NCI-H1417 treated with DMSO at 0.1 percent for 48 hours (cell line): ENCODE measurements at regions not wholly inside any gene's neighbourhood (a gene's known extent, or its start where the extent isn't known, plus 50 kb on each side); places are given as distances from the start of the nearest gene placed in this dataset.

Experiments
- DNase-seq: peaks from one replicate; lab custom pipeline; 2025; lab: John Stamatoyannopoulos, UW

GRCh38 chr5:89729623-89730301 lies 679.8 kb downstream of the CETN3 start:
- no peak for DNase-seq

GRCh38 chr5:89728750-89729149 lies 680.8 kb downstream of the CETN3 start:
- DNase-seq = no peak

- DNase-seq = no peak
These were observed 681.4 kb downstream of the CETN3 start for GRCh38 chr5:89728134-89728533.

- DNase-seq = no peak
These were observed 685.0 kb downstream of the CETN3 start for GRCh38 chr5:89724379-89725095.

- DNase-seq = no peak
These were observed 685.6 kb downstream of the CETN3 start for GRCh38 chr5:89723907-89724306.

GRCh38 chr5:89722538-89722937 lies 687.0 kb downstream of the CETN3 start:
- no peak for DNase-seq

- no peak for DNase-seq
These were observed 687.6 kb downstream of the CETN3 start for GRCh38 chr5:89721931-89722330.

- no peak for DNase-seq
These were observed 688.2 kb downstream of the CETN3 start for GRCh38 chr5:89721353-89721752.

GRCh38 chr5:89712134-89712700 lies 697.3 kb downstream of the CETN3 start:
- no peak for DNase-seq

GRCh38 chr5:89711526-89711925 lies 698.0 kb downstream of the CETN3 start:
- no peak for DNase-seq

- no peak for DNase-seq
These were observed 699.5 kb downstream of the CETN3 start for GRCh38 chr5:89710006-89710405.

- no peak for DNase-seq
These were observed 701.7 kb downstream of the CETN3 start for GRCh38 chr5:89707891-89708290.

- no peak for DNase-seq
These were observed 702.8 kb downstream of the CETN3 start for GRCh38 chr5:89706731-89707130.

GRCh38 chr5:89703817-89704216 lies 705.7 kb downstream of the CETN3 start:
- DNase-seq = no peak

GRCh38 chr5:89698028-89698427 lies 711.5 kb downstream of the CETN3 start:
- no peak for DNase-seq

- DNase-seq = no peak
These were observed 712.0 kb downstream of the CETN3 start for GRCh38 chr5:89697581-89697980.

GRCh38 chr5:89695371-89695770 lies 714.2 kb downstream of the CETN3 start:
- DNase-seq = no peak

- no peak for DNase-seq
These were observed 715.5 kb downstream of the CETN3 start for GRCh38 chr5:89694026-89694550.

GRCh38 chr5:89690331-89690730 lies 719.2 kb downstream of the CETN3 start:
- no peak for DNase-seq

GRCh38 chr5:89686081-89686765 lies 723.3 kb downstream of the CETN3 start:
- no peak for DNase-seq

- no peak for DNase-seq
These were observed 732.9 kb downstream of the CETN3 start for GRCh38 chr5:89676634-89677033.

- no peak for DNase-seq
These were observed 736.5 kb downstream of the CETN3 start for GRCh38 chr5:89673019-89673418.

- no peak for DNase-seq
These were observed 740.7 kb downstream of the CETN3 start for GRCh38 chr5:89668821-89669220.
